H9 (cell line): ENCODE measurements at regions not wholly inside any gene's neighbourhood (a gene's known extent, or its start where the extent isn't known, plus 50 kb on each side); places are given as distances from the start of the nearest gene placed in this dataset.

Source experiments
- DNase-seq: peaks from one replicate; pipeline ENCODE4 v3.0.0-alpha.2; 2017
- H2AFZ ChIP-seq: one replicate; pipeline ENCODE4 v1.6.1; 2013; ENCODE audit warnings: mild to moderate bottlenecking, low read length, control low read depth, moderate library complexity
- H2AK5ac ChIP-seq: 2 replicates; pipeline ENCODE4 v1.6.1; 2013; ENCODE audit warnings: low read length, control low read depth, mixed read lengths; ENCODE audit not compliant: insufficient read length
- H2BK120ac ChIP-seq: one replicate; pipeline ENCODE4 v1.6.1; 2013; ENCODE audit warnings: low read depth, mild to moderate bottlenecking, low read length, control low read depth, inconsistent platforms; ENCODE audit not compliant: poor library complexity, severe bottlenecking
- H2BK12ac ChIP-seq: 2 replicates; pipeline ENCODE4 v1.6.1; 2013; ENCODE audit warnings: low read length, control low read depth, mixed read lengths, low read depth; ENCODE audit not compliant: insufficient read length
- H2BK15ac ChIP-seq: 2 replicates; pipeline ENCODE4 v1.6.1; 2013; ENCODE audit warnings: low read depth, low read length, control low read depth
- H2BK20ac ChIP-seq: one replicate; pipeline ENCODE4 v1.6.1; 2013; ENCODE audit warnings: low read depth, mild to moderate bottlenecking, low read length, control low read depth, inconsistent platforms; ENCODE audit not compliant: poor library complexity, severe bottlenecking
- H2BK5ac ChIP-seq: 2 replicates; pipeline ENCODE4 v1.6.1; 2013; ENCODE audit warnings: low read length, control low read depth, mixed read lengths; ENCODE audit not compliant: insufficient read length
- H3K14ac ChIP-seq: 2 replicates; pipeline ENCODE4 v1.6.1; 2013; ENCODE audit warnings: low read length, control low read depth; ENCODE audit not compliant: insufficient read depth
- H3K18ac ChIP-seq: 2 replicates; pipeline ENCODE4 v1.6.1; 2013; ENCODE audit warnings: low read depth, mild to moderate bottlenecking, mixed read lengths, low read length, control low read depth; ENCODE audit not compliant: insufficient read length
- H3K23ac ChIP-seq: 2 replicates; pipeline ENCODE4 v1.6.1; 2013; ENCODE audit warnings: low read length, control low read depth, mixed read lengths, low read depth; ENCODE audit not compliant: insufficient read length
- H3K23me2 ChIP-seq: 2 replicates; pipeline ENCODE4 v1.6.1; 2013; ENCODE audit warnings: low read depth, mild to moderate bottlenecking, mixed read lengths, low read length, control low read depth; ENCODE audit not compliant: insufficient read length, poor library complexity, severe bottlenecking
- H3K27ac ChIP-seq: 2 replicates; pipeline ENCODE4 v1.5.1; 2013; ENCODE audit warnings: low read length, control low read depth, mixed read lengths, low read depth; ENCODE audit not compliant: insufficient read length
- H3K27me3 ChIP-seq: 2 replicates; pipeline ENCODE4 v1.6.1; 2013; ENCODE audit warnings: low read length, control low read depth, inconsistent platforms; ENCODE audit not compliant: insufficient read depth
- H3K4ac ChIP-seq: 2 replicates; pipeline ENCODE4 v1.6.1; 2013; ENCODE audit warnings: low read depth, mild to moderate bottlenecking, control low read depth, inconsistent platforms, low read length, moderate library complexity
- H3K4me1 ChIP-seq: 2 replicates; pipeline ENCODE4 v1.6.1; 2013; ENCODE audit warnings: low read length, control low read depth, inconsistent platforms; ENCODE audit not compliant: insufficient read depth
- H3K4me2 ChIP-seq: 2 replicates; pipeline ENCODE4 v1.6.1; 2013; ENCODE audit warnings: low read length, control low read depth, mixed read lengths; ENCODE audit not compliant: insufficient read length, insufficient read depth
- H3K56ac ChIP-seq: 2 replicates; pipeline ENCODE4 v1.6.1; 2013; ENCODE audit warnings: low read depth, mild to moderate bottlenecking, mixed read lengths, low read length, control low read depth; ENCODE audit not compliant: insufficient read length
- H3K79me1 ChIP-seq: 2 replicates; pipeline ENCODE4 v1.6.1; 2013; ENCODE audit warnings: low read depth, mild to moderate bottlenecking, moderate library complexity, low read length, control low read depth, inconsistent platforms; ENCODE audit not compliant: insufficient read depth, poor library complexity, severe bottlenecking
- H3K79me2 ChIP-seq: 2 replicates; pipeline ENCODE4 v1.6.1; 2013; ENCODE audit warnings: low read length, control low read depth, inconsistent platforms; ENCODE audit not compliant: insufficient read depth
- H3K9ac ChIP-seq: 2 replicates; pipeline ENCODE4 v1.6.1; 2013; ENCODE audit warnings: low read length, control low read depth, mixed read lengths; ENCODE audit not compliant: insufficient read length; ENCODE audit errors: extremely low read depth
- H3K9me3 ChIP-seq: one replicate; pipeline ENCODE4 v1.6.1; 2013; ENCODE audit warnings: low read depth, low read length, inconsistent platforms; ENCODE audit not compliant: control insufficient read depth
- H3T11ph ChIP-seq: one replicate; pipeline ENCODE4 v1.6.1; 2013; ENCODE audit warnings: mild to moderate bottlenecking, low read length, control low read depth, inconsistent platforms
- H4K20me1 ChIP-seq: one replicate; pipeline ENCODE4 v1.6.1; 2013; ENCODE audit not compliant: control insufficient read depth, insufficient read length, insufficient read depth
- H4K5ac ChIP-seq: 2 replicates; pipeline ENCODE4 v1.6.1; 2013; ENCODE audit warnings: low read depth, mild to moderate bottlenecking, mixed read lengths, low read length, control low read depth; ENCODE audit not compliant: insufficient read length
- H4K8ac ChIP-seq: replicated peaks from 2 replicates; pipeline ENCODE4 v1.6.1; 2013; ENCODE audit warnings: low read length, control low read depth, mixed read lengths, low read depth; ENCODE audit not compliant: insufficient read length
- H4K91ac ChIP-seq: 2 replicates; pipeline ENCODE4 v1.6.1; 2013; ENCODE audit warnings: low read depth, mild to moderate bottlenecking, moderate library complexity, mixed read lengths, low read length, control low read depth; ENCODE audit not compliant: insufficient read length
- H3K27ac Mint-ChIP-seq, 3 experiments: 2 replicates in 2 of 3; 3 replicates in 1 of 3; pipeline ENCODE4 v1.8.0; 2020 to 2021; ENCODE audit warnings: mixed read lengths in 3 of 3, mild to moderate bottlenecking in 1 of 3, moderate library complexity in 1 of 3
- H3K27me3 Mint-ChIP-seq: 2 replicates; pipeline ENCODE4 v1.8.0; 2021; ENCODE audit warnings: low read depth, mild to moderate bottlenecking, moderate library complexity, mixed read lengths
- H3K36me3 Mint-ChIP-seq, 3 experiments: 2 replicates in 2 of 3; 3 replicates in 1 of 3; pipeline ENCODE4 v1.8.0; 2020 to 2021; ENCODE audit warnings: low read depth in 3 of 3, mixed read lengths in 3 of 3; ENCODE audit not compliant: insufficient read depth in 1 of 3
- H3K4me1 Mint-ChIP-seq, 2 experiments: 2 replicates each; pipeline ENCODE4 v1.8.0; 2020; ENCODE audit warnings: mixed read lengths in 2 of 2
- H3K4me3 Mint-ChIP-seq, 2 experiments: 2 replicates in 1 of 2; 3 replicates in 1 of 2; pipeline ENCODE4 v1.8.0; 2020 to 2021; ENCODE audit warnings: mild to moderate bottlenecking in 2 of 2, mixed read lengths in 2 of 2, moderate library complexity in 1 of 2
- H3K9me3 Mint-ChIP-seq, 2 experiments: 2 replicates in 1 of 2; 3 replicates in 1 of 2; pipeline ENCODE4 v1.8.0; 2020; ENCODE audit warnings: mild to moderate bottlenecking in 2 of 2, mixed read lengths in 2 of 2, moderate library complexity in 1 of 2
- WGBS: extraction: QIAGEN DNeasy Blood & Tissue Kit; methylation state at CpG from one replicate; pipeline ENCODE4 v1.1.7; 2013; ENCODE audit warnings: missing lambda C conversion rate, low lambda C conversion rate, mixed read lengths; ENCODE audit not compliant: insufficient read length; ENCODE audit errors: extremely low coverage; 5-methylcytosine and 5-hydroxymethylcytosine counted together
- TF ChIP-seq, protein P1 (sequence below): fragments of 200-600 bp; sonication (generic); conservative IDR thresholded peaks from 3 replicates; pipeline ENCODE4 v1.8.0; 2021; ENCODE audit warnings: antibody characterized with exemption, mild to moderate bottlenecking

DNA sequence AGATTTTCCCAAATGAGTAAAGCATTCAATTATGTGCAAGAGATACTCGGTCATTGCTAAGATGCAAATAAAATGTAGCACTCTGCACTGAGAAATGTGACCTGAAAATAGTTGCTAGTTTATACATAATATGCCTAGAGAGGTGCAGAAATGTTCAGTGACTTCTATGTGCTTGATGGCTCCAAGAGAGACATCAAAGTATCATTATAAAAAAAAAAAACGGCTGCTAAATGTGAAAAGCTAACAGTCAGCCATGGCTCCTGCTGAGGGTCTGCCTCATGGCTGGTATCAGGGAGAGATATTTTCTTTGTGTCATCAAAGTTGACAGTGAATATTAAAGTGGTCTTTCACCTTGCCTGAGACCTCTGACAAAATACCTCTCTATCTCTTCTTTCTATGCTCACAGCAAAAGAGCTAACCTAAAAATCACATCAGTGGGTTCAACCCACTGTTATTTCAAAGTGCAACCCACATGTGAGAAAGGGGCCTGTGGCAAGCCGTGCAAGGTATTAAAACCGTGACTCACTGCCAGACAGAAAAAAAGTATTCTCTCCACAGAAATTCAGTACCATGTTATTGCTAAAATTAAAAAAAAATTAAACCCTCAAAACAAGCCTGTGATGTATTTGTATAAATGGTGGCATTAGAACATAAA is 259.0 kb downstream of the HIVEP2 start:
- H3K56ac ChIP-seq: no peak overlapping the region
- H4K8ac ChIP-seq: no peak overlapping the region
- Mint-ChIP-seq H3K9me3 (no peaks in the 10 kb centered on the region; a peak in 1 of 5 replicates), H3K36me3 (no peaks in the 10 kb centered on the region; a peak in 1 of 7 replicates), H3K4me3 (no peak overlapping the region), H3K4me1 (no peaks in the 10 kb centered on the region), H3K27ac (no peak overlapping the region), H3K27me3 (no peaks in the 10 kb centered on the region)
- no peak overlapping the region for H2BK20ac ChIP-seq
- no peak overlapping the region for H2BK12ac ChIP-seq
- H3K14ac ChIP-seq: no peak overlapping the region
- H3K4me1 ChIP-seq: no peaks in the 10 kb centered on the region
- H3K79me2 ChIP-seq: no peaks in the 10 kb centered on the region
- no peak overlapping the region for H4K5ac ChIP-seq
- H3K27me3 ChIP-seq: no peaks in the 10 kb centered on the region
- no peak overlapping the region for H3K4ac ChIP-seq
- H4K20me1 ChIP-seq: no peaks in the 10 kb centered on the region
- H3K18ac ChIP-seq: no peak overlapping the region
- no peak overlapping the region for H3K27ac ChIP-seq
- H3K9ac ChIP-seq: no peak overlapping the region
- H4K91ac ChIP-seq: no peak overlapping the region
- no peak overlapping the region for H2AK5ac ChIP-seq
- no peak overlapping the region for H2BK15ac ChIP-seq
- H3K79me1 ChIP-seq: no peaks in the 10 kb centered on the region
- no peaks in the 10 kb centered on the region for H3K9me3 ChIP-seq
- TF ChIP-seq, protein P1, sequence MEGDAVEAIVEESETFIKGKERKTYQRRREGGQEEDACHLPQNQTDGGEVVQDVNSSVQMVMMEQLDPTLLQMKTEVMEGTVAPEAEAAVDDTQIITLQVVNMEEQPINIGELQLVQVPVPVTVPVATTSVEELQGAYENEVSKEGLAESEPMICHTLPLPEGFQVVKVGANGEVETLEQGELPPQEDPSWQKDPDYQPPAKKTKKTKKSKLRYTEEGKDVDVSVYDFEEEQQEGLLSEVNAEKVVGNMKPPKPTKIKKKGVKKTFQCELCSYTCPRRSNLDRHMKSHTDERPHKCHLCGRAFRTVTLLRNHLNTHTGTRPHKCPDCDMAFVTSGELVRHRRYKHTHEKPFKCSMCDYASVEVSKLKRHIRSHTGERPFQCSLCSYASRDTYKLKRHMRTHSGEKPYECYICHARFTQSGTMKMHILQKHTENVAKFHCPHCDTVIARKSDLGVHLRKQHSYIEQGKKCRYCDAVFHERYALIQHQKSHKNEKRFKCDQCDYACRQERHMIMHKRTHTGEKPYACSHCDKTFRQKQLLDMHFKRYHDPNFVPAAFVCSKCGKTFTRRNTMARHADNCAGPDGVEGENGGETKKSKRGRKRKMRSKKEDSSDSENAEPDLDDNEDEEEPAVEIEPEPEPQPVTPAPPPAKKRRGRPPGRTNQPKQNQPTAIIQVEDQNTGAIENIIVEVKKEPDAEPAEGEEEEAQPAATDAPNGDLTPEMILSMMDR: no peak
- H3K23ac ChIP-seq: no peak overlapping the region
- no peaks in the 10 kb centered on the region for H3K23me2 ChIP-seq
- H2BK5ac ChIP-seq: no peak overlapping the region
- no peak overlapping the region for H2AFZ ChIP-seq
- no peak for DNase-seq
- WGBS: no CpG with 5 or more reads among the region's 4 CpGs
- H3T11ph ChIP-seq: no peak overlapping the region
- no peak overlapping the region for H2BK120ac ChIP-seq
- H3K4me2 ChIP-seq: no peak overlapping the region
